Liver (tissue), 8 donors: ENCODE measurements at regions not wholly inside any gene's neighbourhood (a gene's known extent, or its start where the extent isn't known, plus 50 kb on each side); places are given as distances from the start of the nearest gene placed in this dataset.

Source experiments
- DNase-seq: peaks from one replicate; pipeline ENCODE4 v3.0.0-alpha.2; 2017; ENCODE audit warnings: low spot score
- H3K27ac ChIP-seq, 2 donors: one replicate each; pipeline ENCODE4 v1.7.0; 2013; ENCODE audit warnings: inconsistent platforms in 2 of 2, low read length in 2 of 2, control low read depth in 1 of 2, low read depth in 1 of 2, mild to moderate bottlenecking in 1 of 2
- H3K27me3 ChIP-seq, 4 donors: one replicate each; pipeline versions ENCODE4 v1.6.1 to v1.7.0; 2013; ENCODE audit warnings: low read length in 3 of 4, inconsistent platforms in 1 of 4, mild to moderate bottlenecking in 1 of 4, moderate library complexity in 1 of 4; ENCODE audit not compliant: control insufficient read depth in 4 of 4, insufficient read depth in 4 of 4
- H3K36me3 ChIP-seq, 4 donors: one replicate each; pipeline versions ENCODE4 v1.6.1 to v1.7.0; 2013; ENCODE audit warnings: low read length in 3 of 4, mild to moderate bottlenecking in 3 of 4, low read depth in 1 of 4, moderate library complexity in 1 of 4; ENCODE audit not compliant: control insufficient read depth in 4 of 4, insufficient read depth in 3 of 4
- H3K4me1 ChIP-seq, 4 donors: one replicate each; pipeline versions ENCODE4 v1.6.1 to v1.7.0; 2013; ENCODE audit warnings: low read length in 3 of 4, mild to moderate bottlenecking in 3 of 4, moderate library complexity in 1 of 4; ENCODE audit not compliant: control insufficient read depth in 4 of 4, insufficient read depth in 4 of 4
- H3K4me3 ChIP-seq, 3 donors: one replicate each; pipeline versions ENCODE4 v1.6.1 to v1.7.0; 2013; ENCODE audit warnings: low read length in 3 of 3, control low read depth in 1 of 3, low read depth in 1 of 3, mild to moderate bottlenecking in 1 of 3
- H3K9ac ChIP-seq, 2 donors: one replicate each; pipeline ENCODE4 v1.7.0; 2013; ENCODE audit warnings: low read length in 2 of 2, mild to moderate bottlenecking in 2 of 2, moderate library complexity in 2 of 2, control low read depth in 1 of 2, low read depth in 1 of 2
- H3K9me3 ChIP-seq, 4 donors: one replicate each; pipeline versions ENCODE4 v1.6.1 to v1.7.0; 2013; ENCODE audit warnings: low read length in 3 of 4; ENCODE audit not compliant: control insufficient read depth in 4 of 4
- ATF3 ChIP-seq: IDR thresholded peaks from 2 replicates; pipeline ENCODE4 v1.6.1; 2016; ENCODE audit warnings: antibody characterized with exemption
- EGR1 ChIP-seq, 2 donors: IDR thresholded peaks; 2 replicates each; pipeline ENCODE4 v1.6.1; 2016 to 2018; ENCODE audit warnings: antibody characterized with exemption in 2 of 2, low read depth in 2 of 2
- FOXA1 ChIP-seq: IDR thresholded peaks from 2 replicates; pipeline ENCODE4 v1.6.1; 2016; ENCODE audit warnings: antibody characterized with exemption
- FOXA2 ChIP-seq: IDR thresholded peaks from 2 replicates; pipeline ENCODE4 v1.6.1; 2016; ENCODE audit warnings: antibody characterized with exemption
- GABPA ChIP-seq, 2 donors: IDR thresholded peaks in 1 of 2; conservative IDR thresholded peaks in 1 of 2; 2 replicates each; pipeline ENCODE4 v1.6.1; 2016; ENCODE audit warnings: antibody characterized with exemption in 2 of 2, mild to moderate bottlenecking in 1 of 2, moderate library complexity in 1 of 2
- HNF4A ChIP-seq, 2 donors: conservative IDR thresholded peaks; 2 replicates each; pipeline ENCODE4 v1.6.1; 2016; ENCODE audit warnings: antibody characterized with exemption in 2 of 2, mild to moderate bottlenecking in 2 of 2
- HNF4G ChIP-seq: IDR thresholded peaks from 2 replicates; pipeline ENCODE4 v1.6.1; 2016; ENCODE audit warnings: antibody characterized with exemption
- JUND ChIP-seq, 2 donors: IDR thresholded peaks; 2 replicates each; pipeline ENCODE4 v1.6.1; 2016; ENCODE audit warnings: antibody characterized with exemption in 2 of 2
- MAX ChIP-seq: IDR thresholded peaks from 2 replicates; pipeline ENCODE4 v1.6.1; 2016; ENCODE audit warnings: antibody characterized with exemption
- NR2F2 ChIP-seq: IDR thresholded peaks from 2 replicates; pipeline ENCODE4 v1.6.1; 2016; ENCODE audit warnings: antibody characterized with exemption
- RAD21 ChIP-seq, 2 donors: IDR thresholded peaks; 2 replicates each; pipeline ENCODE4 v1.6.1; 2016; ENCODE audit warnings: antibody characterized with exemption in 2 of 2, mild to moderate bottlenecking in 2 of 2
- RXRA ChIP-seq, 2 donors: IDR thresholded peaks; 2 replicates each; pipeline ENCODE4 v1.6.1; 2017 to 2018; ENCODE audit warnings: antibody characterized with exemption in 2 of 2, mild to moderate bottlenecking in 1 of 2
- SP1 ChIP-seq: IDR thresholded peaks from 2 replicates; pipeline ENCODE4 v1.6.1; 2018; ENCODE audit warnings: antibody characterized with exemption, mild to moderate bottlenecking
- TAF1 ChIP-seq: conservative IDR thresholded peaks from 2 replicates; pipeline ENCODE4 v1.6.1; 2016; ENCODE audit warnings: antibody characterized with exemption, mild to moderate bottlenecking
- YY1 ChIP-seq: IDR thresholded peaks from 2 replicates; pipeline ENCODE4 v1.6.1; 2016; ENCODE audit warnings: antibody characterized with exemption, mild to moderate bottlenecking
- ZBTB33 ChIP-seq: IDR thresholded peaks from 2 replicates; pipeline ENCODE4 v1.6.1; 2016; ENCODE audit warnings: antibody characterized with exemption
- WGBS: extraction: QIAGEN DNeasy Blood & Tissue Kit; methylation state at CpG from one replicate; pipeline ENCODE4 v1.1.7; 2013; 5-methylcytosine and 5-hydroxymethylcytosine counted together
- TF ChIP-seq, protein P1 (sequence below): IDR thresholded peaks from 2 replicates; pipeline ENCODE4 v1.6.1; 2016; ENCODE audit warnings: antibody characterized with exemption, mild to moderate bottlenecking
- TF ChIP-seq, protein P2 (sequence below): fragments of 150-350 bp; IDR thresholded peaks from 2 replicates; pipeline ENCODE4 v1.5.1; 2017; ENCODE audit warnings: improper control_type of control experiment, low read depth, low read length; ENCODE audit not compliant: missing input control
- donor health status: healthy.
- donor health status: healthy.
- donor health status: healthy.
- donor health status: healthy.
- donor health status: healthy.

DNA sequence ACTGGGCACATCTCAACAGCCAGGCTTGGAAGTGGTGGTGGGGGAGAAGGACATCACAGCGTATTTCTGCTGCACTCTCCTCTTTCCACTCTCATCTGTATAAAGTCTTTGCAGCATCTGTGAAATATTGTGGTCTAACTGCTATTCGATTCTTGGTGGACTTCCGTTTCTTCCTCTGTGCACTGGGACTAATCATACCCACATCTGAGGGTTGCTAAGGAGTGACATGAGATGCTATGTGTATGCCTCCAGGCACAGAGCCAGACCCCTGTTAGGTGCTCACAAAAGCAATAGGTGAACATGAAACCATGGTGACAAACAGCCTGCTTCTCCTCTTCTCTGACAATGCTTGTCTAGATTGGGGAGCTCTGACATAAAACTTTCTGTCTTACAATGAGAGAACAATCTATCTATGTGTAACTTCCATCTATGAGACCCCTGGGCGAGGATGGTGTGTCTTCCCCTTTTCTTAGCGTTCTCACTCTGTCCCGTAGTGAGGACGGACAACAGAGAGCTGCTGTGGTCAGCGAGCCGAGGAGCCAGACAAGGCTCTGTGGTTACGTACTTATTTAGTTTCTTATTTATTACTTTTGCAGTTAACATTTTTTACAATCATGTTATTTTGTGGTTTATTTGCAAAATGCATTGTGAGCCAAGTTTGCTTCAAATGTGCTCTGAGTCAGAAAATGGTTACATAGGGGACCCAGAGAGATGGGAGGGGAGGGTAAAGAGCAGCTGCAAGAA is 196.7 kb upstream of the TPRG1 start:
- WGBS: 73% methylated on average over 10 of the region's 10 CpGs
- Histone ChIP-seq H3K27ac (no peak overlapping the region), H3K27me3 (no peaks in the 10 kb centered on the region), H3K36me3 (peaks cover 0 to 6% (median 4%) of the 10 kb centered on the region in 4 donors), H3K4me3 (no peak overlapping the region), H3K9ac (no peak overlapping the region), H3K4me1 (peaks cover 0 to 5% (median 0%) of the 10 kb centered on the region in 4 donors), H3K9me3 (no peaks in the 10 kb centered on the region)
- DNase-seq: no peak
- TF ChIP-seq HNF4A (conservative IDR thresholded peaks at IDR 0.05) (no peak), MAX (no peak), GABPA (IDR thresholded peaks at IDR 0.05 in 1 of 2, conservative IDR thresholded peaks at IDR 0.05 in 1 of 2) (no peak), YY1 (no peak), ATF3 (no peak), RAD21 (IDR thresholded peaks at IDR 0.05) (no peak)
- TF ChIP-seq, protein P1, sequence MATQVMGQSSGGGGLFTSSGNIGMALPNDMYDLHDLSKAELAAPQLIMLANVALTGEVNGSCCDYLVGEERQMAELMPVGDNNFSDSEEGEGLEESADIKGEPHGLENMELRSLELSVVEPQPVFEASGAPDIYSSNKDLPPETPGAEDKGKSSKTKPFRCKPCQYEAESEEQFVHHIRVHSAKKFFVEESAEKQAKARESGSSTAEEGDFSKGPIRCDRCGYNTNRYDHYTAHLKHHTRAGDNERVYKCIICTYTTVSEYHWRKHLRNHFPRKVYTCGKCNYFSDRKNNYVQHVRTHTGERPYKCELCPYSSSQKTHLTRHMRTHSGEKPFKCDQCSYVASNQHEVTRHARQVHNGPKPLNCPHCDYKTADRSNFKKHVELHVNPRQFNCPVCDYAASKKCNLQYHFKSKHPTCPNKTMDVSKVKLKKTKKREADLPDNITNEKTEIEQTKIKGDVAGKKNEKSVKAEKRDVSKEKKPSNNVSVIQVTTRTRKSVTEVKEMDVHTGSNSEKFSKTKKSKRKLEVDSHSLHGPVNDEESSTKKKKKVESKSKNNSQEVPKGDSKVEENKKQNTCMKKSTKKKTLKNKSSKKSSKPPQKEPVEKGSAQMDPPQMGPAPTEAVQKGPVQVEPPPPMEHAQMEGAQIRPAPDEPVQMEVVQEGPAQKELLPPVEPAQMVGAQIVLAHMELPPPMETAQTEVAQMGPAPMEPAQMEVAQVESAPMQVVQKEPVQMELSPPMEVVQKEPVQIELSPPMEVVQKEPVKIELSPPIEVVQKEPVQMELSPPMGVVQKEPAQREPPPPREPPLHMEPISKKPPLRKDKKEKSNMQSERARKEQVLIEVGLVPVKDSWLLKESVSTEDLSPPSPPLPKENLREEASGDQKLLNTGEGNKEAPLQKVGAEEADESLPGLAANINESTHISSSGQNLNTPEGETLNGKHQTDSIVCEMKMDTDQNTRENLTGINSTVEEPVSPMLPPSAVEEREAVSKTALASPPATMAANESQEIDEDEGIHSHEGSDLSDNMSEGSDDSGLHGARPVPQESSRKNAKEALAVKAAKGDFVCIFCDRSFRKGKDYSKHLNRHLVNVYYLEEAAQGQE: no peak
- TF ChIP-seq, protein P2, sequence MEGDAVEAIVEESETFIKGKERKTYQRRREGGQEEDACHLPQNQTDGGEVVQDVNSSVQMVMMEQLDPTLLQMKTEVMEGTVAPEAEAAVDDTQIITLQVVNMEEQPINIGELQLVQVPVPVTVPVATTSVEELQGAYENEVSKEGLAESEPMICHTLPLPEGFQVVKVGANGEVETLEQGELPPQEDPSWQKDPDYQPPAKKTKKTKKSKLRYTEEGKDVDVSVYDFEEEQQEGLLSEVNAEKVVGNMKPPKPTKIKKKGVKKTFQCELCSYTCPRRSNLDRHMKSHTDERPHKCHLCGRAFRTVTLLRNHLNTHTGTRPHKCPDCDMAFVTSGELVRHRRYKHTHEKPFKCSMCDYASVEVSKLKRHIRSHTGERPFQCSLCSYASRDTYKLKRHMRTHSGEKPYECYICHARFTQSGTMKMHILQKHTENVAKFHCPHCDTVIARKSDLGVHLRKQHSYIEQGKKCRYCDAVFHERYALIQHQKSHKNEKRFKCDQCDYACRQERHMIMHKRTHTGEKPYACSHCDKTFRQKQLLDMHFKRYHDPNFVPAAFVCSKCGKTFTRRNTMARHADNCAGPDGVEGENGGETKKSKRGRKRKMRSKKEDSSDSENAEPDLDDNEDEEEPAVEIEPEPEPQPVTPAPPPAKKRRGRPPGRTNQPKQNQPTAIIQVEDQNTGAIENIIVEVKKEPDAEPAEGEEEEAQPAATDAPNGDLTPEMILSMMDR: no peak

GRCh38 chr3:188975600-188976314 is 196.0 kb upstream of the TPRG1 start:
- H3K27ac ChIP-seq: no peak overlapping the region
- no peak overlapping the region for H3K4me3 ChIP-seq
- TF ChIP-seq GABPA (IDR thresholded peaks at IDR 0.05 in 1 of 2, conservative IDR thresholded peaks at IDR 0.05 in 1 of 2): no peak
- TF ChIP-seq HNF4G: no peak
- TF ChIP-seq MAX: no peak
- TF ChIP-seq HNF4A (conservative IDR thresholded peaks at IDR 0.05): no peak
- no peak for TF ChIP-seq ZBTB33
- TF ChIP-seq JUND (IDR thresholded peaks at IDR 0.05): no peak
- no peak for TF ChIP-seq FOXA2
- TF ChIP-seq NR2F2: no peak
- TF ChIP-seq ATF3: no peak
- TF ChIP-seq YY1: no peak
- TF ChIP-seq FOXA1: no peak
- no peak for TF ChIP-seq TAF1
- TF ChIP-seq, protein P2: no peak
- no peak for TF ChIP-seq RAD21 (IDR thresholded peaks at IDR 0.05)
- no peak for TF ChIP-seq EGR1 (IDR thresholded peaks at IDR 0.05; ENCODE audit: low read depth in 2 of 2)
- no peak for TF ChIP-seq RXRA (IDR thresholded peaks at IDR 0.05)
- TF ChIP-seq SP1: no peak

More at GRCh38 chr3:188975600-188976314, 196.0 kb upstream of the TPRG1 start:
- 88% methylated on average over 12 of the region's 12 CpGs for WGBS
- Histone ChIP-seq H3K9ac (no peak overlapping the region), H3K4me1 (peaks cover 0 to 5% (median 0%) of the 10 kb centered on the region in 4 donors), H3K36me3 (peaks cover 0 to 6% (median 4%) of the 10 kb centered on the region in 4 donors), H3K27me3 (no peaks in the 10 kb centered on the region), H3K9me3 (no peaks in the 10 kb centered on the region)
- DNase-seq: no peak
